ENCODE measurements at regions not wholly inside any gene's neighbourhood (a gene's known extent, or its start where the extent isn't known, plus 50 kb on each side); places are given as distances from the start of the nearest gene placed in this dataset.
"Not testable (repeated sequence)": the region's sequence is repeated elsewhere in the genome, so short reads cannot be mapped to it uniquely, and the experiment has no call there.

- Histone ChIP-seq H3K4me3 (no peak overlapping the region), H3K36me3 (no peaks in the 10 kb centered on the region), H3K27me3 (replicated peaks; ENCODE audit: insufficient read depth) (no peaks in the 10 kb centered on the region), H3K9me3 (no peaks in the 10 kb centered on the region), H3K27ac (no peak overlapping the region), H3K4me1 (replicated peaks) (no peaks in the 10 kb centered on the region)
- no peak for TF ChIP-seq POLR2AphosphoS5 (IDR thresholded peaks at IDR 0.05)
- no peak for TF ChIP-seq POLR2A (IDR thresholded peaks at IDR 0.05)
- no peak for TF ChIP-seq CTCF (IDR thresholded peaks at IDR 0.05)
- WGBS: 81% methylated on average over 9 of the region's 9 CpGs
- DNase-seq (ENCODE audit: low spot score): no peak
- intact Hi-C loops (cut with DNase I): no loop called here
These were observed 109.9 kb upstream of the CADM1 start for GRCh38 chr11:115613986-115614632.

- TF ChIP-seq POLR2A (IDR thresholded peaks at IDR 0.05) (no peak), POLR2AphosphoS5 (IDR thresholded peaks at IDR 0.05) (no peak), CTCF (IDR thresholded peaks at IDR 0.05) (no peak)
- H3K27ac ChIP-seq: no peak overlapping the region
- H3K27me3 ChIP-seq (replicated peaks; ENCODE audit: insufficient read depth): no peaks in the 10 kb centered on the region
- intact Hi-C loops (cut with DNase I): no loop called here
- H3K4me3 ChIP-seq: no peak overlapping the region
- no peaks in the 10 kb centered on the region for H3K9me3 ChIP-seq
- 69% methylated on average over 3 of the region's 3 CpGs for whole genome bisulfite sequencing
- H3K36me3 ChIP-seq: no peaks in the 10 kb centered on the region
- no peaks in the 10 kb centered on the region for H3K4me1 ChIP-seq (replicated peaks)
- no peak for DNase-seq (ENCODE audit: low spot score)
These were observed 108.8 kb upstream of the CADM1 start for GRCh38 chr11:115613004-115613403.

GRCh38 chr11:115612046-115612730 lies 108.0 kb upstream of the CADM1 start:
- DNase-seq (ENCODE audit: low spot score): no peak
- 88% methylated on average over 9 of the region's 9 CpGs for WGBS

GRCh38 chr11:115611343-115611742 lies 107.1 kb upstream of the CADM1 start:
- H3K36me3 ChIP-seq: no peaks in the 10 kb centered on the region
- H3K27me3 ChIP-seq (replicated peaks; ENCODE audit: insufficient read depth): no peaks in the 10 kb centered on the region
- no peak overlapping the region for H3K27ac ChIP-seq
- no peak for TF ChIP-seq POLR2A (IDR thresholded peaks at IDR 0.05)
- no peak for TF ChIP-seq POLR2AphosphoS5 (IDR thresholded peaks at IDR 0.05)
- no peak for TF ChIP-seq CTCF (IDR thresholded peaks at IDR 0.05)
- no peaks in the 10 kb centered on the region for H3K4me1 ChIP-seq (replicated peaks)
- H3K9me3 ChIP-seq: no peaks in the 10 kb centered on the region
- intact Hi-C loops (cut with DNase I): no loop called here
- H3K4me3 ChIP-seq: no peak overlapping the region
- WGBS: 78% methylated on average over 6 of the region's 6 CpGs
- DNase-seq (ENCODE audit: low spot score): no peak

More at GRCh38 chr11:115612046-115612730, 108.0 kb upstream of the CADM1 start:
- no peak for TF ChIP-seq CTCF (IDR thresholded peaks at IDR 0.05)
- TF ChIP-seq POLR2A (IDR thresholded peaks at IDR 0.05): no peak
- TF ChIP-seq POLR2AphosphoS5 (IDR thresholded peaks at IDR 0.05): no peak
- Histone ChIP-seq H3K36me3 (no peaks in the 10 kb centered on the region), H3K27ac (no peak overlapping the region), H3K9me3 (no peaks in the 10 kb centered on the region), H3K4me3 (no peak overlapping the region), H3K4me1 (replicated peaks) (no peaks in the 10 kb centered on the region), H3K27me3 (replicated peaks; ENCODE audit: insufficient read depth) (no peaks in the 10 kb centered on the region)
- intact Hi-C loops (cut with DNase I): no loop called here

GRCh38 chr11:115610908-115611307 lies 106.7 kb upstream of the CADM1 start:
- WGBS: 98% methylated on average over 3 of the region's 3 CpGs
- no peaks in the 10 kb centered on the region for H3K27me3 ChIP-seq (replicated peaks; ENCODE audit: insufficient read depth)
- no peaks in the 10 kb centered on the region for H3K36me3 ChIP-seq
- intact Hi-C loops (cut with DNase I): no loop called here
- H3K4me1 ChIP-seq (replicated peaks): no peaks in the 10 kb centered on the region
- no peaks in the 10 kb centered on the region for H3K9me3 ChIP-seq
- no peak overlapping the region for H3K27ac ChIP-seq
- no peak for DNase-seq (ENCODE audit: low spot score)
- TF ChIP-seq CTCF (IDR thresholded peaks at IDR 0.05) (no peak), POLR2A (IDR thresholded peaks at IDR 0.05) (no peak), POLR2AphosphoS5 (IDR thresholded peaks at IDR 0.05) (no peak)
- H3K4me3 ChIP-seq: no peak overlapping the region

GRCh38 chr11:115610234-115610633 lies 106.0 kb upstream of the CADM1 start:
- H3K9me3 ChIP-seq; intact Hi-C loops (cut with DNase I); H3K36me3 ChIP-seq; H3K27ac ChIP-seq; H3K4me3 ChIP-seq; H3K27me3 ChIP-seq (replicated peaks; ENCODE audit: insufficient read depth); DNase-seq (ENCODE audit: low spot score); H3K4me1 ChIP-seq (replicated peaks): not testable (repeated sequence)
- WGBS: 76% methylated on average over 1 of the region's 1 CpG

Data from prostate gland (tissue), 2 donors.